ENCODE measurements at regions not wholly inside any gene's neighbourhood (a gene's known extent, or its start where the extent isn't known, plus 50 kb on each side); places are given as distances from the start of the nearest gene placed in this dataset.

DNA sequence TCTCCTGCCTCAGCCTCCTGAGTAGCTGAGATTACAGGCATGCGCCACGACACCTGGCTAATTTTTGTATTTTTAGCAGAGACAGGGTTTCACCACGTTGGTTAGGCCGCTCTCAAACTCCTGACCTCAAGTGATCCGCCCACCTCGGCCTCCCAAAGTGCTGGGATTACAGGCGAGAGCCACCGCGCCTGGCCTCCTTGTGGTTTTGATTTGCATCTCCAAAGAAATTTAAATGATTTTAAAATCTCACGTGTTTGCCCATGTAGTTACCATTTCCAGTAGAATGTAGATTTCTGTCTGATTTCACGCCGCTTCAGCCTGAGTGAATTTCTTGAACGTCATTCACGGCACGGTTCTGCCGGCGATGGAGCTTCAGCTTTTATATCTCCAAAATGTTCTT lies 55.8 kb downstream of the IGF2 start:
- DNase-seq = no peak

DNA sequence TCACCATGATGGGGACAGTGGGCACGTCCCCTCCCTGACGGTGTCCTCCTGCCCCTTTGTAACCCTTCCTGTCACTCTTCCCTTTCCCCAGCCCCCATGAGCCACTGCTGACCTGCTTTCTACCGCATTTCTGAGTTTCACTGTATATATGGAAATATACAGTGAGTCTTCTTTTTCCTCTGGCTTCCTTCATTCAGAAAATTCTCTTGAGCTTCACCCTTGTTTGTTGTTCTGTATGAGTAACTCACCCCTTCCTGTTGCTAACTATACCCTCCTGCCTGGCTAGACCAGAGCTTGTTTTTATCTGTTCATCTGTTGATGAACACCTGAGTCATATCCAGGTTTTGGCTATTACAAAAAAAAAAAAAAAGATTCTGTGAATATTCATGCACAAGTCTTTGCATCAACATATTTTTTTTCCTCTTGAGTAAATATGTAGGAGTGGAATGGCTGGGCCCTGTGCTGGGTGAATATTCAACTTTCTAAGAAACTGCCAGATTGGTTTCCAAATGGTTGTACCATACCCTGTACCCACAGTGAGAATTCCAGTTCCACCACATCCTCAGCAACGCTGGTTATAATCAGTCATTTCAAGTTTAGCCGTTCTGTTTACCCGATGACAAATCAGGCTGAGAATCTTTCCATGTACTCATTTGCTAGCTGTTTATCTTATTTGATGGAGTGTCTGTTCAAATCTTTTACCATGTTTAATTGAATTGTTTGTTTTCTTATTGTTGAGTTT lies 62.0 kb downstream of the IGF2 start:
- no peak for DNase-seq

GRCh38 chr11:2076441-2076840 lies 62.7 kb downstream of the IGF2 start:
- DNase-seq = no peak

GRCh38 chr11:2074266-2074825 lies 64.8 kb downstream of the IGF2 start:
- DNase-seq = peak in 2 of 3 donors; percentile 18 to 34

DNA sequence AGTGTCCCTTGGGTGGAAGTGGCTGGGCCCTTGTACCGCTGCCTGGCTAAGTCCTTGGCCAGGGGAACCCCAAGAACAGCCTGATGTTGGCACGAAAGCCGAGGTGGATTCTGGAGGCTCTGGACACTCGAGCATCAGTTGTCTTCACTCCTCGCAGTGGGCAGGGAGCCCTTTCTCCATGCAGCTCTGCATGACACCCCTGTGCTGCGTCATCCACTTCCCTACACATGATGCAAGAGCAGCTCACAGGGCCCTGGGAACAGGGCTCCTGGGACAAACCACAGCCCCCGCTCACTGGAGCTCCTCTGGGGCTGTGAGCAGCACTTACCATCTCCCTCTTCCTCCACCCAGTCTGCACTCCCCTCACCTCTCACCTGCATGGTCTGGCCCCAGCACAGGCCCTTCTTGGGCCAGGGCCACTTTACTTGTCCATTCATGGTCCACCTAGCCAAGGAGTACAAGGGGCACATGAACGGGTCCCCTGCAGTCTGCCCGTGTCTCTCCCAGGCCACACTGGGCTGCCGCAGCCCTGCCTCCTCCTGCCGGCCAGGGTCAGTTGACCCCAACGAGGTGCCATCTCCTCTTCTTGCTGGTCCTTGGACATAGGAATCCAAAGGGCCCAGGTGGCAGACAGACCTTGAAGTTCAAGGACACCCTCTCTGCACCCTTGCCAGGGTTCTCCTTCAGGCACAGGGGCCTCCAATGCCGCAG lies 66.5 kb downstream of the IGF2 start:
- DNase-seq = peak; percentile 18 to 20 (median 19)

DNA sequence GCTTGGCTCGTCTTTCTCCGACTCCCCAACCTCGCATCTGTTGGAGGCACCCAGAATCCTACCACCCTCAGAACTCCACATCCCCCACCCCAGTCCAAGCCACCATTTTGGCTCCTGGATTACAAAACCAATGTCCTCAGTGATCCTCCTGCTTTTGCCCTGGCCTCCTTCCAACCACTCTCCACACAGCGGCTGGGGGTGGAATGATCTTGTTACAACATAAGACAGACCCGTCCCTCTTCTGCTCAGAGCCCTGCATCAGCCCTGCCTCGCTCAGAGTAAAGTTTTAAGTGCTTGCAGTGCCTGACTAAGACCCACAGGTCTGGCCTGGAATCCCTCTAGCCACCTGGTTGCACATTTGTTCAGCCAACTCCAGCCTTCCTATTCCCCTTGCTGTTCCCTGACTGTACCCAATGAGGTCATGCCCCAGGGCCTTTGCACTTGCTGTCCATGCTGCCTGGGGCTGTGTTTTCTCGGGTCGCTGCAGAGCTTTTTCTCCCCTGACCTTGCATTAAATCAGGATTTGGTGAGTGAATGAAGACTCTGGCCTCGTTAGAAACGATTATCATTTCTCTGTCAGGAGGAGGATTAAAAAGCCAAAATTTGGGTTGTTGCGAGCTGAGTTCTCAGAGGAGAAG lies 67.3 kb downstream of the IGF2 start:
- no peak for DNase-seq
